GM18873 (cell line): ENCODE measurements at regions not wholly inside any gene's neighbourhood (a gene's known extent, or its start where the extent isn't known, plus 50 kb on each side); places are given as distances from the start of the nearest gene placed in this dataset.

Experiments
- ATAC-seq: cut with Tn5 transposase; IDR thresholded peaks from one replicate; pipeline ENCODE4 v1.9.1; 2021; ENCODE audit warnings: mild to moderate bottlenecking, moderate library complexity, moderate number of reproducible peaks; ENCODE audit not compliant: unreplicated experiment, low FRiP score

DNA sequence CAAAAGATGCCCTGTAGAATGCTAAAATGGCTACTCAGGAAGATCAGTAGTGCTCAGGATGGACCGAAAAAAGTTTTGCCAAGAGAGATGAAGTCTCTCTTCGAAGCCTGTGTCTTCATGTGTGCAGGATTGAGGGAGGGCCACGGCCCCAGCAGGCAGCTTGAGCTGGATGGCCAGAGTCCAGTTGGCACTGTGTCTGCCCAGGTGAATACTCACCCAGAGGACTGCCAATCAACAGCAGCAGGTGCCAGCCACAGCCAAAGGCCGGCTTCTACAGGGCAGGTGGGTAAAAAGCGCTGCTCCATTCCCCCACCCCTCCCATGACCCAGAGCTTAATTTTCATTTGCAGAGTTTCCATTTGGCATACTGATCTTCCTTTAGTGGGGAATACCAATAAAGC, 287.9 kb upstream of the ZNF608 start:
- no peak for ATAC-seq

DNA sequence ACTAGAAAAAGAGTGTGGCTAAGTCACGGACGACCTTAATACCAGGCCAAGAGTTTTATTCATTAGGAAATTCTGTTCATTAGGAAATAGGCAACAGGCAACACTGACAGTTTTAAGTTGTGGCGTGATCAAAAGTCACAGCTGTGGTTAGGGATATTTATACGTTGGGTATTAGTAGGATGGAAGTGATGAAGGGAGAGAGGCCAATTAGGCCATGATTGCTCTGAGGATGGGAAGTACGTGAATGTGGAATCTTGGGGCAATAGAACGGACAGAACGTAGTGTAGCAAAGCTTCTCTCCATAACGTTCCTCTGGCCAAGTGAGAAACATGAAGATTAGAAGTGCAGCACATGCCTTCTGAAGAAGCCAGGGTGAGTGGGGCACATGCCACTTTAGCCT, 290.1 kb upstream of the ZNF608 start:
- ATAC-seq = no peak

DNA sequence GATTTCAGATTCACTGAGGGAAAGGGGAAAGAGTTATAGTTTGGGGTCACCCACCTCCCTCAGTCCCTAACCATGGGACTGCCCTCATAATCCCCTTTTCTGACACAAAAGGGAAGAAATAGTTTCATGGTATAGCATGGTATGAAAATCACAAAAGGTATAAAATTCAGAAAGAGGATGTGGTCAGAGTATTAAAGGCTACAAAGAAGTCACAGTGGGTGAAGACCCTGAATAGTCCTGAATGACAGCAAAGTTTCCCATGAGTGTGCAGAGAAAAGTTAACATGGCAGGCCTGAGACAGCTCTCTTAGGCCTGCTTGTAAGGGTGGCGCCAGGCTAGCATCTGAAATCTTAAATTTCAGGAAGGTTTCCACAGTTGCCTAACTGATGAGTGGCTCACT, 290.6 kb upstream of the ZNF608 start:
- no peak for ATAC-seq

DNA sequence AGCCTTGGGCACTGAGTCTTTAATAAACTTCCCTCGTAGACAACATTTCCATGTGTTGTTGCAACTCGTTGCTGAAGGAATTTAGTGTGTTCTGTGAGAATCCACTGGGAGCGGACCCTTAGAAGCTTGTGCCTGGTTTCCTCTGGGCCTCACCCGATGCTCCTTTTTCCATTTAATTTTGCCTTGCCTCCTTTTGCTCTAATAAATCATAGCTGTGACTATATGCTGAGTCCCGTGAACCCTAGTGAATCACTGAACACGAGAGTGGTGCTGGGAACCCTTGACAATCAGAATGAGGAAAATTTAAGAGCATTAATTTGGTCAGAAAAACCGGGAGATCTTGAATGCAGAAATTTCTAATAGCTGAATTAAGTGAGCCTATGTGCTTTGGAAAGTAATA, 291.1 kb upstream of the ZNF608 start:
- no peak for ATAC-seq

DNA sequence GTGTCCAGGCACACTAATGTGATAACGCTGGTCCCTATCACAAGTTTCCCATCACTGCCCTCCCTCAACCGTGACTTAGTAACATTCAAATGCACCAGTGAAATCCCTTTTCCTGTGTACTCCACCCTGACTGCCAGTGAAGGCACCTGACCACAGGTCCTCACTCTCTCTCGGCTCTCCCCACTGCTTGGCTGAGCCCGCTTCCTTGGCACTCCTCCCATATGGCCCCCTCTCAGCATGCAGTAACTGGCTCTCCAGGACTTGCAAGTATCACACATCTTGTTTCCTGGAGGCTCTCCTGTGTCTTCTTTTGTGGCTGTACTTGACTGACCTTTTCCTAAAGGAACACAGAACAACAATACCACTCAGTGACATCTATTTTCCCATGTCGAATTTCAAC, 292.0 kb upstream of the ZNF608 start:
- no peak for ATAC-seq

DNA sequence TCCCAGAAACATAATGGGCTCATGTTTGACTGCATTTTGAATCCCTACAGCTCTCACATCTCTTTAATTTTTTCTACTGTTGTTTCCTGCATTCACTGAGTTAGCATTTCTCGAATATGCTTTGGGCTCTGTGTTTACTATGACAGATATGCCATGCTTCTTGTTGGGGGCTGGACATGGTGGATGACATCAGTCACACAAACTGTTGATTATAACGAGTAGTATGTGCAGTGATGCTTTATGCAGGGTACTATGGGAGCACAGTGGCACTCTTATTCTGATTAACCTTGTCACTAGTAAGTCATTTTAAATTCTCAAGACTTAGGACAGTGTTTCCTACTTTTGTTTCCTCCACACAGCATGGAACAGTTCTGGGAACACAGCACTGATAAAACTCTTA, 295.4 kb upstream of the ZNF608 start:
- ATAC-seq = no peak

DNA sequence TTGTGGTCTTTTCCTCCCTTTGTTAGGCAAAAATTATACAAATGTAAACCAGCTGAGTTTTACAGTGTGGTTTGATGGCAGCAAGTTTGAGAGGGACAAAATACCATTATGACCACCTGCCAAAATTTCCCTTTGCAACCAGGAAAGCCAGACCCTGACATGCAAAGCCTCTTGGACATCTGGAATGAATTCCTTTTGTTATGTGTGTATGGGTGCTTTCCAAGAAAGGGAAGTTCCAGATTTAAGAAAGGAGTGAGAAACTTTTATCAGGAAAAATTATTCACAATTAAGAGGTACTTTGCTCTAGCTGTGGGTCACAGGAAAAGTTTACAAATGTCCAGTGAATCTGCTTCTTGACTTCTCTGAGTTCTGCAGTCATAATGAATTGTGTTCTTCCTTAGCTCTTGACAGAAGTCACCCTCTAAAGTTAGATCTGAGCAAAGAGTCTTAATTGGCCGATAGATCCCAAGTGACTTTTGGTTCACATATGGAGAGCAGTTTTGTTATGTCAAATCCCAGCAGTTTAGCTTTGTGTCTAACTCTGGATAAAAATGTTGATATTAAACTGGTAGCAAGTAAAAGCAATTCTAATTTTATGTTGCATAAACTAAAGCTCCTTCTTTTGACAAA, 295.9 kb upstream of the ZNF608 start:
- ATAC-seq = no peak

DNA sequence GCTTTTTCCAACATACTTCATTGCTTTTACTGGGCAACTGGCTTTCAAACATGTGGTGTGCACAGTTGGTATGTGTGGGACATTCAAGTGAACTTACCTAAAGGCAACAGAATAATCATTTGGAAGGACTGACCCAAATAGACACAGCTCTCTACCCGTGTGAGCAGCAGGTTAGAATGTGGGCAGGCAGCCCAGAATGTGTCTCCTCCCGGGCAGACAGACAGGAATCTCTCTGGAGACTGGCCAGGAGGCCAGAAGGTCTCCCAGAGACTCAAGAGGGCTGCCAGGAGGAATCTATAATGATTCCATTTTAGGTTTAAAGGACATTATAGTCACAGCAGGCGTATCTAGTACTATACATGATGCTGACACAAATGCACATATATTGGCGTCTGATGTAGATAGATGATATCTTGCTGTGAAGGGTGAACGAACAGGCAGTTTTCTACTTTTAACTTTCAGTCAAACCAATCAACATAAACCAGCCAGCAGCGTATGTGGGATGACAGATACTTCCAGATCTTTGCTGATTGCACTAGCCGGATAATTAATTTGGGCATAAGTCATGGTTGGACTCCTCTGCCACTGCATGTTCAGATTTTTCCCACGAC, 297.4 kb upstream of the ZNF608 start:
- ATAC-seq = no peak

DNA sequence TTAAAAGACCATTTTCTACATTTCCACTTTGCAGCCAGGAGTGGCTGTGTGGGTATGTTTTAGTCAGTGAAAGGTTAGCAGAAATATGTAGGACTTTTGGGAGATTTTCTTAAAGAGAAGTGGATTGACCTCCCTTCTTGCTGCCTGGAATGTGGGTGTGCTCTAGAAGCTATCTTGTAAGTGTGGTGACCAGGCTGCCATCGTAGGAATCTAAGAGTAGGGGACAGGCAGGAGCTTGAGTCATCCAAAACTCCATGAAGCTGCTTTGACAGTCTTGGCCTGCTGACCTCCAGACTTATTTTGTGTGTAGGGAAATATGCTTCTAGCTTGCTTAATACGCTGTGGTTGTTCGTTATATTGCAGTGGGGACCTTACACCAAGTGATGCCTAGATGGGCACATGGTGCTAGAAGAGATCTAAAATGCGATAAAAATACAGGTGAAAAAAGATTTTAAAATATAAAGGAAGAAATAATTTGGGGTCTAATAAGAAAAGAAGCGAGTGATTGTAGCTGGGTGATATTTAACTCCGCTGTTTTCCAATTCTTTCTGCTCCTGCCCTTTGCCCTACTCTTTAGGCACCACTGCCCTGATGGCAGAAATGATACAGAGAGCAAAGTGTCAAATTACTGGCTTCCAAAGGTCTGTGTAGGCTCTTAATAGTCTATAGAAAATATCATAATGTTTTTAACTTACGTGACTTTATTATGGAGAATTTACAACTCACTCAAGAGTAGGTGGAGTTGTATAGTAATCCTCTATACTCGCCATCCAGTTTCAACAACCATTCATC, 298.2 kb upstream of the ZNF608 start:
- no peak for ATAC-seq

DNA sequence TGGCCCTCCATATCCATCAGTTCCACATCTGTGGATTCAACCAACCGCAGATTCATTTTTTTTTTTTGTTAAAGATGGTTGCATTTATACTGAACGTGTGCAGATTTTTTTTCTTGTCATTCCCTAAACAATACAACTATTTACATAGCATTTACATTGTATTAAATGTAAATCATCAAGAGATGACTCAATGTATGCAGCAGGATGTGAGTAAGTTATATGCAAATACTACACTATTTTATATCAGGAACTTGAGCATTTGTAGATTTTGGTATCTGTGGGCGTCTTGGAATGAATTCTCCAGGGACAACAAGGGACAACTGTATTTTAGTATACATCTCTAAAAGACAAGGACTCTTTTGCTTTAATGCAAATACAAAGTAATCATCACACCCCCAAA, 299.2 kb upstream of the ZNF608 start:
- no peak for ATAC-seq

DNA sequence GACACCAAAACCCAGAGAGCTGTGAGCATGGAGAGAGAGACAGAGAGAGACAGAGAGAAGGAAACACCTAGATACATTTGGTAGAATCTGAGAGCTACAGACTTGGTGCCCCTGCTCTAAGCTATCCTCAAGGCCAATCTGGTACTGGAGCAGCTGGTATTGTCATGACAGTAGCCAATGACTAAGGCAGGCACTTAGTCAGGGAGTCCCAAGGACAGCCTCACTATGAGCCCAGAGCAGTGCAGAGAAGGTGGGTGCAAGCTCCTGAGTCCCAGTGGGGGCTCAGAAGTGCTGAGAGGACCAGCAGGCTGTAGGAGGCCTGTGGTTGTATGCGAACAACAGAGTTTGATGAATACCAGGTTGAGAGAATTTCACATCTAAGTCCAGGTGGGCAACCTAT, 300.4 kb upstream of the ZNF608 start:
- ATAC-seq = no peak

DNA sequence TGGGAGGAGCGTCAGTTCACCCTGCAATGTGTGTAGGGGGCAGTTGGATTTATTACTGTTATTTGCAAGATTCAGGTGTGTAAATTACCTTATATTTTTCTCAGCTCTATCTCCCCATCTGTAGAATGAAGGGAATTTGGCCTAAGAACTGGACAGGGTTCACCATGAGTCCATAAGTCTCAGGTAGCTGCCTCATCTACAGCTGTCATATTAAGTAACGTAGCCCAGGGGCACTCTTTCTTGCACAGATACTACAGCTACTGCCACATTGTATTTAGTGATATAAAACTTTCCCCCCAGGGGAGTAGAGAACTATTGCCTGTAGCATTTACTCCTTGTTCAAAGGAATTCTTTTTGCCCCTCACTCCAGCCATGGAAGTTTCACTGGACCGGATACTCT, 301.4 kb upstream of the ZNF608 start:
- ATAC-seq = no peak

DNA sequence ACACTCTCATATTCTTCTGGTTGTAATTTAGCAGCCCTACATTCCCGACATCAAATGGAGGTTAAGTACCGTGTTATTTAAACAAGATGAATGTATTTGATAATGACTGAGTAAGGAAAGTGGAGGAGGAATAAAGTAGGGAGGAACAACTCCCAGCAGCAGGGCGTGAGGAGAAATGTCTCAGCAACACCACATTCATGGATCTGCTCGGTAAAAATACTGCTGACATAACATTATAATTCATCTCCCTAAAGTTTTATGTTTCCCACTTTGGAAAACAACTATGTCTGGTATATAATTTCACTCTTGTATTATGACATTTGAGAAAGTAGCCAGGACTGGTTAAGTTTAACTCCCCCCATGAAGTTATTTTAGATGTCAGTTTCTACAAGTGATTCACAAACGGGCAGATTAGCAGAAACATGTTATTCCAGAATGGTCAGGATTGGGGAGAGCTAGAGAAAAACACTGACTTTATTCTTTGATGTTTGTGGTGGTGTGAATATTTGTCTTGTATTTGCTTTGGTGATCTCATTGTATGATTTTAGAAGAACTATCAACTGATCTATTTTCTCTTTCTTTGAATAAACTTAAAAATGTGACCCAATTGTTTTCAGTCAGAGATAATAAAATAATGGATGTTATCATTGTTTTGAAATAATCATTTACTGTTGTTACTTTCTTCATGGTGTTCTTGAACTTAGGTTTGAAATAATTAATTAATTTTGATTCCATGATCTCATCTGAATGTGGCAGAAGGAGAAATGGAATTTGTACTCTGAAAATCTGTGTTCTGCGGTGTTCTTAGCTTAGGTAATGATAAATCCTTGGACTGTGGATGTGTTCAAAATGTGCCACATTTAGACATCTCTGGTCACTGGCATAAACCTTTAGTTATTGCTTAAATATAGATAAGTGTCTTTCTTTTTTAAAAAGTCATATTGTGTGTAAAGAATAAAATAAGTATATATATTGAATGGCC, 303.6 kb upstream of the ZNF608 start:
- no peak for ATAC-seq

DNA sequence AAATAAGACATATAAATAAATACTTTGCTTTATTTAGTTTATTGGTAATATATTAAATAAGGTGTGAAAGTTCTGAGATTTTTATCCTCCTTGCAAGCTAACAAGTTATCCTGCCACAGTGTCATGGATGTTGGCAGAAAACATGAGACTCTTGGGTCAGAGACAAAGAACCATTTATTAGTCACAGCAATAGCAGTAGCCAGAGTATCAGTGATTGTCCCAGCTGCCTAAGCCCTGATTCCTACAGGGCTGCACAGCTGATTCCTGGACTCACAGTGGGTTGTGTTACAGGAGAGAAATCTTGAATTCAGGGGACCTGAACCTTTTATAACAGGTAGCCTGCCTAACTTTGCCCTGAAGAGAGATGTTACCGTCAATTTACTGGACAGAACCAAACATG, 304.5 kb upstream of the ZNF608 start:
- no peak for ATAC-seq

DNA sequence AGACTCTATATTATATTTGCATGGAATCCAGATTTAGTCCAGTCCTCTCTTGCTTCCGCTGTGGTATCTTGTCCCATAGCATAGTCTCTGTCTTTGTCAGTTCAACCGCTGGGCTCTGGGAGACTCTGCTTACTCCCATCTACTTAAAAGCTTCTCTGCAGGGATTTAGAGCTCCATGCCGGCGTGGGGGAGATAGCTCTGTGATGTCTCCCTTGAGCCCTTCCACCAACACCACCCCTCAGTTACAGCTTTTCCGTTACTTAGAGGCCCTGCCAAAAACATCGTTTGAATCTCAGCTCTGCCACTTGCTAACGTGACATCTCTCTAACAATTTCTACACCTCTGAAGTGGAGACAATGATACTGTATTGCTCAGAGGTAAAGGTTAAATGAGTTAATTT, 306.1 kb upstream of the ZNF608 start:
- ATAC-seq = no peak

DNA sequence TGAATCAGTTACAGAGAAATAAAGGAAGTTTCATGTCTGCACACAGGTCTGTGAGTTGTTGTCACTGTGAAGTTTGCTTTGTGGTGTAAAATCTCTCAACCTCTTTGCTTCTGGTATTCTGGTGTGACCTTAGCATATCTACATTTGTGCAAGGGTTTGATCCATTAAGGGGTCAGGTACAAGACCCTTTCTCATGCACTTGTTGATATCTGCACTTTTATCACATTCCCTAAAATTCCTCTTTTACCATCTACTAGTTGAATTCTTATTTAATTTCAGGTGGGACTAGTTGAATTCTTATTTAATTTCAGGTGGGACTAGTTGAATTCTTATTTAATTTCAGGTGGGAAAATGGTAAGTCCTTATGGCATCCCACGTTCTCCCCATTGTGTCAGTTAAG, 306.7 kb upstream of the ZNF608 start:
- ATAC-seq = no peak

DNA sequence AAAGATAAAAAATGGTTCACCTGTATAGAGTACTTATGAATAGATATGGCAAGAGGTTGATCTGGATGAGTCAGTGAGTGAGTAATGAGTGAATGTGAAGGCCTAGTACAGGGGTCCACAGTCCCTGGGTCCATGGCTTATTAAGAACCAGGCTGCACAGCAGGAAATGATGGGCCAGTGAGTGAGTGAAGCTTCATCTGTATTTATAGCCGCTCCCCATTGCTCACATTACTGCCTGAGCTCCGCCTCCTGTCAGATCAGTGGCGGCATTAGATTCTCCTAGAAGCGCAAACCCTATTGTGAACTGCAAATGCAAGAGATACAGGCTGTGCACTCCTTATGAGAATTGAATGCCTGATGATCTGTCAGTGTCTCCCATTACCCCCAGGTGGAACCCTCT, 307.7 kb upstream of the ZNF608 start:
- no peak for ATAC-seq

DNA sequence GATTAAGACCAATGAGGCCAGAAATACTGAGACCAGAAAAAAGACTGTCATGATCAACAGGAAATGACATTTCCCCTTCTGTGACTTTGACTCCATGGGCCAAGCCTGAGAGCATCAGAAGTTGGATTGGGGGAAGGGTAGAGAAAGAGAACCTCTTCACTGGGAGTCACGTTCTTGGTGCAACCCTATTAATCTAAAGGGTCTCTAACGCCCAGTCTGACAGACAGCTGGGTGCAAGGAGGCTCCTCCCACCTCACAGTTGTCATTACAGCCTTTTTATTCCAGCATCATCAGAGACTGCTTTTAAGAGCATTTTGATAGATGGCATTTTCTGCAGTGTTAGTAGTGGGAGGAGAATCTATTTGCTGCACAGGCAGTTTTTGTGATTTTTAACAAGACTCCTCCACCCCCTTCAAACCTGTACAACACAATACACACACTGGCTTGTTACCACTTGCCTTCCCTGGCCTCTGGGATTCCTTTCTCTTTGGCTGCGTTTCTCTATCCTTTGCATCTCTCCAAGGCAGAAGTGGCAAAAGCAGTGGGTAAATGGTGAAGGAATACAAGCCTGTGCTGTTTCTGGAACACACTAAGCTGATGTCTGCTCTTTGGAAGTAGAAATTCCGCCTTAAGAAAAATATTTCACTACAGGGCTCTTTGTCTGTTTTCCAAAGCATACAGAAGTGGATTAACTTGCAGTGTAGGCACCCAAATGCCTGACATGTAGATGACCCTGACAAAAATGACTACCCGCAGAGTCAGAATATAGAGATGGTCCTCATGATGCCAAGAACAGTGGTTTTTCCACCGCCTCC, 310.4 kb upstream of the ZNF608 start:
- no peak for ATAC-seq

DNA sequence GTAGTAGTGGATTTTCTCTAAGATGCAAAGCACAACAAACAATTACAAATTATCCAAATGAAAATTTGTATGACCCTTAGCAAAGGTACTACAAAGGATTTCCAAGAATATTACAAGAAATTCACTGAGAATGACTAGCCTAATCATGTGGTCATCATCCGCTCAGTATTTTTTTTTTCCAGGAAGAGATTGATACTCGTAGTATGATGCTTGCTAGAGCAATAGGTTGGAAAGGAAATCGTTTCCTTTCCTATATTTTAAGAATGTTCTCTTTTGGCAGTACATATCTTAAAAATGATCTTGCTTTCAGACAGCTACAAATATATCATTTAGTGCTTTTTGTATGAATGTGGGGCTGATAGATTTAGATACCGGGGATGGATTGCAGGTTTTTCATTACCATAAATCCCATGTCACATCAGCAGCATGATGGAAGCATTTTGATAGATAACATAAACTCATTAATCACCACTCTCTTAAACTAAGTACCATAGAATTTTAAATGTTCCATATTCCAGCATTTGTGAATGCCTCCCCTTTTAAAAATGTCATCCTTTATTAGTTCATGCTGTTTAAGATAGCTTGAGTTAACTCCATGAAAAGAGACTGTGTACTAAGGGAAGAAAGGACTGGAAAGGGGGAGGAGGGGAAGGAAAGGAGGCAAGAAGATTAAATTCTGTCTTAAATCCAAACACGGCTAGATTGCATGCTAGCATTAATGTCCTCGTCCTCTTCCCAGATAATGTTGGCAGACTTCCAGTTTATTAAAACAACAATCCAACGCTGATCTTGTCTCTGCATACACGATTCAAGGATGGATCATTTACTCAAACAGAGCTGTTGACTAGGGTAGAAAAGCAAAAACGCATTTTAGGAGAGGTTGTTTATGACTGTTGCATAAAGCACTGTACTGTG, 311.7 kb upstream of the ZNF608 start:
- ATAC-seq = no peak
